NCI-H2227 (cell line): ENCODE measurements at regions not wholly inside any gene's neighbourhood (a gene's known extent, or its start where the extent isn't known, plus 50 kb on each side); places are given as distances from the start of the nearest gene placed in this dataset.
"Not testable (repeated sequence)": the region's sequence is repeated elsewhere in the genome, so short reads cannot be mapped to it uniquely, and the experiment has no call there.

ENCODE experiments used
- DNase-seq: peaks from one replicate; lab custom pipeline; 2025; ENCODE audit not compliant: unreplicated experiment; lab: John Stamatoyannopoulos, UW

DNA sequence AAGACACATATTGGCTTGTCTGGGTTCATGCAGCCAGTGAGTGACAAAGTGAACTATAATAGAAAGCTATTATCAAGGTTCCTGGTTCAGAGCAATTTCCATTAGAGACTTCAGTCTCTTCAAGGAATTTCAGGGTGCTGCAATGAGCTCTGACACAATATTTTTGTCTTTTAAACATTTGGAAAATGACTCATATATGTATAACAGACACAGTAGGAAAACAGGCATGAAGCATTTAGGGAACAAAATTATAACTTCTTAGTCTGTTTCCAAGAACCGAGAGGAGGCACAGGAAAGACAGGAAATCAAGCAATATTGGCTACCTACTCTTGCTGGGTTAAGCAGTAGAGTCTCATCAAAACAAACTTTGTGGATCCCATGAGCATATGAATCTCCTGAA is 170.4 kb downstream of the PTPRC start:
- DNase-seq, result no peak

GRCh38 chr1:198811449-198811848 is 172.6 kb downstream of the PTPRC start:
- no peak for DNase-seq

DNA sequence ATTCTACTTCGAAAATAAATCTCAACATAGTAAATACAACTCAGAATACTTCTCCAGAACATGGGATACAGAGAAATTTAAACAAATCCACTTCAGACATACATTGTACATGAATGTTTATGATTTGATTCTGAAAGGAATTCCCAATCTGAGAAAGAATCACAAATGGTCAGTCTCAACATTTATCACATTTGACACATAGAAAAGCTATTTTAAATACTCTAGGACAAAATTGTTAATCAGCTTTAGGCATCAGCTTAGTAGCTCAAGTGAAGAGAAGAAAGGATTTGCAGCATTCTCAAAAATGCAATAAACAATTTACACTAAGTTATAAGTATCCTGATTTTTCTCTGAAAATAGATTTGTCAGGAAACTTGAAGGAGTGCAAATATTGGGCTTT is 184.8 kb downstream of the PTPRC start:
- DNase-seq, result no peak

DNA sequence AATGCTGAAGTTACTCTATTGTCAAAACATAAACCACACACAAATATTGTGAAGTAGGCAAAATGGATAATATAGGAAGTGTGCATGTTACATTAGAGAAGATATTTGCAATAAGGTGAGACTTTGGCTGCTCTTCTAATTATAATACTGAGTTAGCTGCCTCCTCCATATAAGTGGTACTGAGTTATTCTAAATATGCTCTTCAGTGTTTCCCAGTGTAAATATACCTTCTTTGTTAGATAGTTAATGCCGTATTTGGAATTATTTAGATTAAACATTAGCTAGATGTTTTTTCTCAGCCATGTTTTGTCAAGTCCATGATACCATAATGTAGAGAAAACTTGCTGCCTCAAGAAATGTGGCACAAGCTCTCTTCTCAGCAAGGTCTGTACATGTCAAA is 186.4 kb downstream of the PTPRC start:
- no peak for DNase-seq

GRCh38 chr1:198829356-198829755 is 190.5 kb downstream of the PTPRC start:
- DNase-seq, result no peak

DNA sequence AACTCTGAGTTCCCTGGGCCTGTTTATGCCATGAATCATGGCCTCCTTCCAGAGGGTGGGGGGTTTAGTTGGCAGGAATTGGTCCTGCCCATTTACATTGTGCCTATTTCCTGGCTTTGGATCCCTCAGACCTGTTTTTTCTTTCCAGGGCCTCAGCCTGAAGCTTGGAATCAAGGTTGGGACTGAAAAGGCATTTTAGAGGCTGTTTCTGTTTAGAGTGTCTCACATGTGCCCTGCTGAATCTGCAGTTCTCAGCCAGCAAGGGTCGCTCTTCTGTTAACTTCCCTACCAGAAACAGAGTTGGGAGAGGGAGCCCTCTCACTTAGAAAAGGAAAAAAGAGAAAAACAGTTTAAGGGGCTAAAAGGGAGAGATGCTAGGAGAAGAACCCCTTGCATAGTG is 191.1 kb downstream of the PTPRC start:
- DNase-seq, result no peak

- no peak for DNase-seq
Measured at GRCh38 chr1:198830412-198830811, 191.6 kb downstream of the PTPRC start.

DNA sequence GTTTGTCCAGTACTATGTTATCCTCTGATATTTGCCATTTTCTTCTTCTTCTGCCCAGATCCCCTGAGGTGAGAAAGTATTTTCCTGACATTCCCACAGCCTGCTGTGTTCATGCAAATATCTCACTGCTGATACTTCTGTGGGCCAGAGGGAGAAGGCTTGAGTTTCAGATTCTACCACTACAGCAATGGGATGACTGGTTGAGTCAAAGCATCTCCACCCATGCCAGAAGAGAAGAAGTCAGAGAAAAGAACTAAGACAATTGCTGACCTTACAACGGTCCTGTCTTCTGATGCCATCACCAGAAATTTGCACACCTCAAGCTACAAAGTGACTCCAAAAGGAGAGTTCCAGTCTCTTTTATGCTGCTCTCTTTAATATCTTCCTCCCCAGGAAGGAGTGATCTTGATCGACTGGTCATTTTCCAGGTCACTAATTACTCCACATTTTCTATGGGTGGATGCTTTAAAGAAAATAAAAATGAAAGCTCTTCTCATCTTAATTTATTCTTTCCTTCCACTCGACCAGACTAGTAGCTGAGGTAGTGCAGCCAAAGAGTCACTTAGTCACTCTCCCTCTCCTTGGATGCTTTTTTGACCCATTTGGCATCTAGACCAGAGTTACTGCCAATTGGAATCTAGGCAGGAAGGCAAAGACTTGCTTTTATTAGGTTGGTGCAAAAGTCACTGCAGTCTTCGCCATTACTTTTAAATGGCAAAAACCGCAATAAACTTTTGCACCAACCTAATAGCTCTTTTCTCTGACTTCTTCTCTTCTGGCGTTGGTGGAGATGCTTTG is 195.1 kb downstream of the PTPRC start:
- no peak for DNase-seq

DNA sequence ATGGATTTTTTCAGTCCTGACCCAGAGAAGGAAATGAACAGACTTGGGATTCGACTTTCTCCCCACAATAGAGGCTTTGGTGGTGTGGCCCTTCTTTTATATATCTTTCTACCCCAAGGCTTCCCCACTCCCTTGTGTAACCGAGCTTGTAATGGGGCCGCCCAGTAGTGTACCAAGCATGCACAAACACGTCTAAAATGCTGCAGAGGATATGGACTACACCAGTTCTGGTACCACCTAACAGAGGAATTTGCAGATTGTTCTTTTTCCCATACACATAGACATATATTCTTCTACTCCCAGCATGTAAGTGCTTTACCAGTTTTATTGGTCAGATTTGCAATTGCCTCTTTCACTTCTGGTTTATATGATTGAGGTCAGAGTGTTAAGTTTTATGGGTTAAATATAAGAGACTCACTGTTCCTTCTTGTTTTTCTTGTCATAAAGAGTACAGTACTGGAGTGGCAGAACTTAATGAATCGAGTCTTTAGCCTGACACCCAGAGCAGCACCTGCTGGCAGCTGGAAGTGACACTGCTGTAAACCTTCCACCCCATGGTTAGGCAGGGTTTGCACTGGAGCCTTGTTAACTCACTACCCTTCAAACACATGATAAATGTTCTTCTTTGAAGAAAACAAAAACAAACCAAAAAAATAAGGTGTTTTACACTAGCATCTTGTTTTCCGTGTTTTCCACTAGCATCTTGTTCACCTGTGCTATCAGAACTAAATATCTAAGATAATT is 198.6 kb downstream of the PTPRC start:
- DNase-seq, result no peak

GRCh38 chr1:198838022-198838342 is 199.1 kb downstream of the PTPRC start:
- no peak for DNase-seq

DNA sequence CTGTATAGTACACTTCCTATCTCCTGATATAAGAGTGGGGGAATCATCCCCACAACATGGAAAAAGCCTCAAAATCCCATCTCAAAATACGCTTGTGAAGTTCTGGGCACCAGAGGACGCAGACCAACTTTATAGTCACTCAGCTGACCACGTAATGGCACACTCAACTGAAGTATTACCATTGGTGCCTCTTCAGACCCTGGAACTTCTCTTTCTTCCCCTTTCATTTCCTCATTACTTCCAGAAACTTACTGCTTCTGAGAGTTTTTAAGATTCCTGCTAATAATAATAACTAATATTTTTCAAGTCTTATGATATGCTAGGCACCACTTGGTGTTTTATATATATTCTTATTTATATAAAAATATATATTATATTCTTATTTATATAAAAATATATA is 202.6 kb downstream of the PTPRC start:
- no peak for DNase-seq

GRCh38 chr1:198842686-198843085 is 203.8 kb downstream of the PTPRC start:
- DNase-seq, result no peak

DNA sequence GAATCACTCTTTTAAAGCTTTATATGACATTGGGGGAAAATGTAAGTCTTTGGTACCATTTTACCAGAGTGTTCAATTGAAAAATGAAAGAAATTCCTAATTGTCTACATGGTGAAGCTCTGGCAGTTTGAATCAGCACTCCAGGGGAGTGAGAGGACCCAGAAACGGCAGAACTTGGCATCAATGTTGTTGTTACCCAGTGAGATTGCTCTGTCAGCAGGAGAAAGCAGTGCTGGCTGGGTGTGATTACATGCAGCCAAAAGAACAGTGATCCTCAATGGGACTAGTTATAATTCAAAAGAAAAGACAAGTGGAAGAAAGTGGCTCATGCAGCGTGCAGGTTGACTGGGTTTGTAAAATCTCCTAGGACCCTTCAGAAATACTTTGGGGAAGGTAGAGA is 206.4 kb downstream of the PTPRC start:
- no peak for DNase-seq

GRCh38 chr1:198845851-198846250 is 207.0 kb downstream of the PTPRC start:
- DNase-seq, result no peak

- no peak for DNase-seq
Measured at GRCh38 chr1:198846556-198846955, 207.7 kb downstream of the PTPRC start.

GRCh38 chr1:198848206-198848605 is 209.4 kb downstream of the PTPRC start:
- DNase-seq, result no peak

DNA sequence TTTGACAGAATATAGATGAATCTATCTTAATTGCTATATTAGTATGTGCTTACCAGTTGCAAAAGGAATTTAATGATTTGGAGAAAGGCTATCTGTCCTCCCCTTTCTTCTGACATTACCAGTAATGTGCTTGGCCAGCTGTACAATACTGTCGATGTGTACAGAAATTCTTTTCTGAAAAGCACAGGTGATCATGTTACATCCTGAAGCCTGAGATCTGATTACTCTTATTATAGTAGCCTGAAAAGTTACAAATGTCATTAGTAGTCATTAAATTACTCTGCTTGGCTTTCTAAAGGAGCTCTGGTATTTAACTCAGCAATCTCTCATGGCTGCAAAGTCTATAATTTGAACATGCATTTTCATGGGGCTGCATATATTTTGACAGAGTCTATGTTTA is 209.8 kb downstream of the PTPRC start:
- DNase-seq, result no peak

DNA sequence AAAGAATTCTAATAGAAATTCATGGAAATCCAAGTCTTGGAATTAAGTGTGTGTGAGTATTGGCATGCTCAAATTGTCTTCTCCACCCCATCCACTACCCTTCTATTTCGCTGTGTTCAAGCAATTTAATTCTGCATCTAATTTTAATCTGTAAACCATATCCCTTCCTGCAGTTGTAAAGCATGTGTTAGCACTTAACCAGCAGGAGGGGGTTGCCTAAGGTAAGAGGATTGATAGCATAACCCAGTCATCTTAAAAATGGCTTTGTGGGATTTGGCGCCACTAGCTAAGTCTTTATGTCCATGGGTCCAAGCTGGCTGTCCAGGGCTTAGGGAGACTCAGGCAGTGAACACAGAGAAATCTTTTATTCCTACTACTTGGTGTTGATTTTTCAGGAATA is 210.3 kb downstream of the PTPRC start:
- DNase-seq, result peak; percentile 70

GRCh38 chr1:198850196-198850595 is 211.4 kb downstream of the PTPRC start:
- no peak for DNase-seq

DNA sequence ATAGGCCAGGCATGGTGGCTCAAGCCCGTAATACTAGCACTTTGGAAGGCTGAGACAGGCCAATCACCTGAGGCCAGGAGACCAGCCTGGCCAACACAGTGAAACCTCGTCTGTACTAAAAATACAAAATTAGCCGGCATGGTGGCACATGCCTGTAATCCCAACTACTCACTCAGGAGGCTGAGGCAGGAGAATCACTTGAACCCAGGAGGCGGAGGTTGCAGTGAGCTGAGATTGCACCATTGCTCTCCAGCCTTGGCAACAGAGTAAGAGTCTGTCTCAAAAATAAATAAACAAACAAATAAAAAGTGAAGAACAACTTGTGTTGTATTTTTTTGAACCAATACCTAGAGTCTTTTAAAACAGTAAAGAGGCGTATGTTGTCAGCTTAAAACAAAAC is 212.1 kb downstream of the PTPRC start:
- not testable (repeated sequence) for DNase-seq

- no peak for DNase-seq
Measured at GRCh38 chr1:198856601-198857000, 217.8 kb downstream of the PTPRC start.

DNA sequence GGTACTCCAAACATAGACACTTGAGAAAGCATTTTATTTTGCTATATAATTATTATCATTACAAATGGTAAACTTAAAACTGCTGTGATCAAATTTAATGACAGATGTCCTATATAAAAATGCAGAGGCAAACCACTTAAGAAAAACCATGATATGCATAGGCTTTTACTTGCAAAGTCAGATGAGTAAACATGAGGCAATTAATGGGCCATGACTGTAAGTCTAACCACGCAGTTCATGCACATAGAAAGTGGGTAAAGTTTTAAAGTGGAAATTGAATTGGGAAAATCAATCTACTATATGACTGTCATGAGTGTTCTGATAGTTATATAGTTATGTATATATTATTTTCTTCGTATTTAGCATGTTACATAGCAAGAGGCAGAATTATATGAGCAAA is 219.2 kb downstream of the PTPRC start:
- no peak for DNase-seq

DNA sequence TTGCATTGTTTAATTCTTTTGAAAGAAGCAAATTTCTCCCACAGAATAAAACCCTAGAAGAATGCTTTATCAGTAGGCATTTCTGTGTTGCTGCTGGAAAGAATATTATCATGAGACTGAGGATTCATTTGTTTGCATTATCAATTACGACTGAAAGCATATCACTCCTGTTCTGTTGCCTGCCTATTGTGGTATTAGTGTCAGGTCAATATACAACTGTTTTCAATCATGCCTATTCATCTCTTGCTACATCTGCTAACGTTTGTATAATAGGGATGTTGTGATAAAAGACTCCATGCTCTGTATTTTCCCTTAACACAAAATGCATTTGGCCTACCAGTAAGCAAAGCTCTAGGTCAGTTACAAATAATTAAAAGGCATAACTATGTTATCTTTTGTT is 221.5 kb downstream of the PTPRC start:
- no peak for DNase-seq
